ENCODE measurements at regions not wholly inside any gene's neighbourhood (a gene's known extent, or its start where the extent isn't known, plus 50 kb on each side); places are given as distances from the start of the nearest gene placed in this dataset.

DNA sequence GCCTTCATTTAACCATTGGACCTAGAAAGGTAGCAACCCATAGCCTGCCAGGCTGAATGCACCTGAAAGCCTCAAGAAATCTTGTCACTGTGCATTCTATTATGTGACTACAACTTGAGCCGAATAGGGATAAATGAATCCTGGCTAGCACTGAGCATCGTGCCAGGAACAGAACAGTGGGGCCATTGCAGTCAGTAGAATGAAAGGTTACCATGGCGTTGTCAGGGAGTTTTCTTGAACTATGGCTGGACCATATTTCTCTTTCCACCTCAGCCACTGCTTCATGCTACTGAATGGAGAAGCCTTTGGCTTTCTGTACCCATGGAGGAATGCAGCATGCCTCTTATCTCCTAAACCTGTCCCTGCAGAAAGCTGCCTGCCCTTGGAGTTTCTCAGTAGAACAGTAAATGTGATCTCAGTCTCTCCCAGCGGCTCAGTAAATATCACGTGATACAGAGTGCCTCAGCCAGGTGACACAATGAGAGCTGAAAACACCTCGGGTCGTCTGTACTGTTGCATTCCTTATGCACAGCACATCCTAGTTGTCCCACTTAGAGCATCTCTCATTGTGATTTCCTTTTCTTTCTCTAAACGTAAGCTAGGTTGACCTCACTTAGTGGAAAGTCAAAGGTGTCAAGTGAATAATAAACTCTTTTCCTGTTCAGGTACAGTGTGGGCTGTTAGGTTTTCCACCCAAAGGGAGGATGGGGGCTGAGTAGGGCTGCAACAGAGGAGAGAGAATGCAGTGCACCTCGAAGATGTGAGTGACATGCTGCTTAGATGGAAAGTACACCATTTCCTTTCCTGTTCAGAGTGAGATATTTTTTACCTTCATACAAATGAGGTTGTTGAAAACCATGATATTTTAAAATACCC lies 115.3 kb downstream of the MACIR start:
- peaks cover 7% of the 10 kb centered on the region for H3K4me1 ChIP-seq (ENCODE audit: control insufficient read depth, insufficient read depth, low read length)
- no peak overlapping the region for H3K4me3 ChIP-seq (ENCODE audit: low read depth, low read length)
- H3K27me3 ChIP-seq (ENCODE audit: control insufficient read depth, insufficient read depth, low read length), result no peaks in the 10 kb centered on the region
- H3K36me3 ChIP-seq (ENCODE audit: control insufficient read depth, insufficient read depth, low read length), result no peaks in the 10 kb centered on the region
- H3K9ac ChIP-seq (ENCODE audit: low read depth, low read length), result no peak overlapping the region
- H3K9me3 ChIP-seq (ENCODE audit: control insufficient read depth, insufficient read depth, low read length), result no peaks in the 10 kb centered on the region

- Histone ChIP-seq H3K27me3 (ENCODE audit: control insufficient read depth, insufficient read depth, low read length) (no peaks in the 10 kb centered on the region), H3K36me3 (ENCODE audit: control insufficient read depth, insufficient read depth, low read length) (no peaks in the 10 kb centered on the region), H3K4me1 (ENCODE audit: control insufficient read depth, insufficient read depth, low read length) (peaks cover 7% of the 10 kb centered on the region), H3K4me3 (ENCODE audit: low read depth, low read length) (no peak overlapping the region), H3K9me3 (ENCODE audit: control insufficient read depth, insufficient read depth, low read length) (no peaks in the 10 kb centered on the region), H3K9ac (ENCODE audit: low read depth, low read length) (no peak overlapping the region)
Observed at GRCh38 chr5:103371046-103371607, 112.6 kb downstream of the MACIR start.

GRCh38 chr5:103369125-103370120 lies 110.9 kb downstream of the MACIR start:
- H3K9me3 ChIP-seq (ENCODE audit: control insufficient read depth, insufficient read depth, low read length), result no peaks in the 10 kb centered on the region
- H3K4me3 ChIP-seq (ENCODE audit: low read depth, low read length), result no peak overlapping the region
- H3K36me3 ChIP-seq (ENCODE audit: control insufficient read depth, insufficient read depth, low read length), result no peaks in the 10 kb centered on the region
- H3K27me3 ChIP-seq (ENCODE audit: control insufficient read depth, insufficient read depth, low read length), result no peaks in the 10 kb centered on the region
- no peak overlapping the region for H3K9ac ChIP-seq (ENCODE audit: low read depth, low read length)
- peaks cover 7% of the 10 kb centered on the region for H3K4me1 ChIP-seq (ENCODE audit: control insufficient read depth, insufficient read depth, low read length)

- no peaks in the 10 kb centered on the region for H3K9me3 ChIP-seq (ENCODE audit: control insufficient read depth, insufficient read depth, low read length)
- H3K9ac ChIP-seq (ENCODE audit: low read depth, low read length), result no peak overlapping the region
- H3K36me3 ChIP-seq (ENCODE audit: control insufficient read depth, insufficient read depth, low read length), result no peaks in the 10 kb centered on the region
- H3K27me3 ChIP-seq (ENCODE audit: control insufficient read depth, insufficient read depth, low read length), result no peaks in the 10 kb centered on the region
- peaks cover 7% of the 10 kb centered on the region for H3K4me1 ChIP-seq (ENCODE audit: control insufficient read depth, insufficient read depth, low read length)
- no peak overlapping the region for H3K4me3 ChIP-seq (ENCODE audit: low read depth, low read length)
Observed at GRCh38 chr5:103367702-103368101, 109.1 kb downstream of the MACIR start.

- no peaks in the 10 kb centered on the region for H3K27me3 ChIP-seq (ENCODE audit: control insufficient read depth, insufficient read depth, low read length)
- H3K9ac ChIP-seq (ENCODE audit: low read depth, low read length), result no peak overlapping the region
- no peak overlapping the region for H3K4me3 ChIP-seq (ENCODE audit: low read depth, low read length)
- H3K36me3 ChIP-seq (ENCODE audit: control insufficient read depth, insufficient read depth, low read length), result no peaks in the 10 kb centered on the region
- H3K4me1 ChIP-seq (ENCODE audit: control insufficient read depth, insufficient read depth, low read length), result peaks cover 7% of the 10 kb centered on the region
- H3K9me3 ChIP-seq (ENCODE audit: control insufficient read depth, insufficient read depth, low read length), result no peaks in the 10 kb centered on the region
Observed at GRCh38 chr5:103366918-103367549, 108.5 kb downstream of the MACIR start.

- Histone ChIP-seq H3K9ac (ENCODE audit: low read depth, low read length) (no peak overlapping the region), H3K4me3 (ENCODE audit: low read depth, low read length) (no peak overlapping the region), H3K27me3 (ENCODE audit: control insufficient read depth, insufficient read depth, low read length) (no peaks in the 10 kb centered on the region), H3K4me1 (ENCODE audit: control insufficient read depth, insufficient read depth, low read length) (no peaks in the 10 kb centered on the region), H3K36me3 (ENCODE audit: control insufficient read depth, insufficient read depth, low read length) (no peaks in the 10 kb centered on the region), H3K9me3 (ENCODE audit: control insufficient read depth, insufficient read depth, low read length) (no peaks in the 10 kb centered on the region)
Observed at GRCh38 chr5:103364074-103364473, 105.5 kb downstream of the MACIR start.

GRCh38 chr5:103362211-103362610 lies 103.6 kb downstream of the MACIR start:
- Histone ChIP-seq H3K9ac (ENCODE audit: low read depth, low read length) (no peak overlapping the region), H3K4me1 (ENCODE audit: control insufficient read depth, insufficient read depth, low read length) (no peaks in the 10 kb centered on the region), H3K27me3 (ENCODE audit: control insufficient read depth, insufficient read depth, low read length) (no peaks in the 10 kb centered on the region), H3K9me3 (ENCODE audit: control insufficient read depth, insufficient read depth, low read length) (no peaks in the 10 kb centered on the region), H3K36me3 (ENCODE audit: control insufficient read depth, insufficient read depth, low read length) (no peaks in the 10 kb centered on the region), H3K4me3 (ENCODE audit: low read depth, low read length) (no peak overlapping the region)

GRCh38 chr5:103360475-103360874 lies 101.9 kb downstream of the MACIR start:
- H3K36me3 ChIP-seq (ENCODE audit: control insufficient read depth, insufficient read depth, low read length), result no peaks in the 10 kb centered on the region
- no peak overlapping the region for H3K9ac ChIP-seq (ENCODE audit: low read depth, low read length)
- H3K4me3 ChIP-seq (ENCODE audit: low read depth, low read length), result no peak overlapping the region
- H3K27me3 ChIP-seq (ENCODE audit: control insufficient read depth, insufficient read depth, low read length), result no peaks in the 10 kb centered on the region
- no peaks in the 10 kb centered on the region for H3K4me1 ChIP-seq (ENCODE audit: control insufficient read depth, insufficient read depth, low read length)
- H3K9me3 ChIP-seq (ENCODE audit: control insufficient read depth, insufficient read depth, low read length), result no peaks in the 10 kb centered on the region

DNA sequence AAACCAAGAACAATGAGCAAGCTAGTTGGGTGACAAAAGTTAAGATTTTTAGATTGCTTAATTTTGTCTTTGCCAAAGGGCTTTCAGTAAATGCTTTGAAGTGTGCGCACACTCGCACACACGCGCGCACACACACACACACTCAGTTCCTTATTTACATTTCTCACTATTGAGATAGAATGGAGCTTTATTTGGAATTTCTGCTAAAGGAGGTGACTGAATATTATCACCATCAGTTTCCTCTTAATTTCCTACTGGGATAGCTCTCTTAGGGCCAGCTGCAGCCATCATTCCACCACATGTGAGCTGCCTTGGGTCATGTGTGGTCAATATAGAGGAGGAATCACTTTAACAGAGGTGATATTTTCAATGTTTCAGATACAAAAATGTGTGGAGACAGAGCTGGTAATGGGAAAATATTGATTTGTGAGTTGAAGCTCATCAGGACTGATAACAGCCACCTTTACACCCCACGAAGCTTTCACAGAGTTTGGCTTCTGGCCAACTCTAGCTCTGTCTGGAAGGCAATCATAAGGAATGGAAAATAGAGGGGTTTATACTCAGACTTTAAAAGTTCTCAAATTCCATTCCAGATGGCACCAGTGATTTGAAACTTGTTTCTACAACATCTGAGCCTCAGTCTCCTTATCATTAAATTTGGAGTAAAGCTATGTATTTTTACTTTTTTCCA lies 99.9 kb downstream of the MACIR start:
- no peaks in the 10 kb centered on the region for H3K9me3 ChIP-seq (ENCODE audit: control insufficient read depth, insufficient read depth, low read length)
- no peaks in the 10 kb centered on the region for H3K4me1 ChIP-seq (ENCODE audit: control insufficient read depth, insufficient read depth, low read length)
- H3K4me3 ChIP-seq (ENCODE audit: low read depth, low read length), result no peak overlapping the region
- no peak overlapping the region for H3K9ac ChIP-seq (ENCODE audit: low read depth, low read length)
- no peaks in the 10 kb centered on the region for H3K27me3 ChIP-seq (ENCODE audit: control insufficient read depth, insufficient read depth, low read length)
- H3K36me3 ChIP-seq (ENCODE audit: control insufficient read depth, insufficient read depth, low read length), result no peaks in the 10 kb centered on the region

- Histone ChIP-seq H3K4me3 (ENCODE audit: low read depth, low read length) (no peak overlapping the region), H3K9me3 (ENCODE audit: control insufficient read depth, insufficient read depth, low read length) (no peaks in the 10 kb centered on the region), H3K9ac (ENCODE audit: low read depth, low read length) (no peak overlapping the region), H3K27me3 (ENCODE audit: control insufficient read depth, insufficient read depth, low read length) (no peaks in the 10 kb centered on the region), H3K36me3 (ENCODE audit: control insufficient read depth, insufficient read depth, low read length) (no peaks in the 10 kb centered on the region), H3K4me1 (ENCODE audit: control insufficient read depth, insufficient read depth, low read length) (no peaks in the 10 kb centered on the region)
Observed at GRCh38 chr5:103357636-103358035, 99.1 kb downstream of the MACIR start.

All from iPS-15b (cell line).